Panc1 (cell line): ENCODE measurements at regions not wholly inside any gene's neighbourhood (a gene's known extent, or its start where the extent isn't known, plus 50 kb on each side); places are given as distances from the start of the nearest gene placed in this dataset.

Experiments used
- POLR2AphosphoS5 ChIP-seq: IDR thresholded peaks from 2 replicates; pipeline ENCODE4 v1.6.1; 2012; ENCODE audit warnings: mild to moderate bottlenecking, low read depth, low read length, moderate library complexity
- TCF7L2 ChIP-seq: IDR thresholded peaks from 2 replicates; pipeline ENCODE4 v1.6.1; 2011; ENCODE audit warnings: mild to moderate bottlenecking, low read depth, low read length, inconsistent platforms

- TF ChIP-seq POLR2AphosphoS5 (no peak), TCF7L2 (no peak)
Measured at GRCh38 chr2:204037286-204037685, 100.7 kb downstream of the ICOS start.
